GM12878 (cell line): ENCODE measurements at regions not wholly inside any gene's neighbourhood (a gene's known extent, or its start where the extent isn't known, plus 50 kb on each side); places are given as distances from the start of the nearest gene placed in this dataset.

ENCODE experiments used
- ATAC-seq: fragments of 200-7000 bp; cut with Tn5 transposase; 3 replicates; pipeline ENCODE4 v1.9.1; 2020; ENCODE audit warnings: mild to moderate bottlenecking, moderate library complexity
- BruUV-seq: library from RNA; stranded (reverse); fragments of 400-500 nt; replicated peaks from 2 replicates; lab custom pipeline; 2021; lab: Mats Ljungman, UMichigan
- CTCF ChIA-PET: fragments of 300-600 bp; sonication (Branson Sonifier 250); formaldehyde crosslinking; extraction: SDS; loops from one replicate; lab custom pipeline; 2021; ENCODE audit warnings: inconsistent platforms; lab: Yijun Ruan, JAX
- POLR2A ChIA-PET: fragments of 350-600 bp; formaldehyde crosslinking; extraction: SDS; loops from one replicate; lab custom pipeline; 2021; ENCODE audit warnings: inconsistent platforms; lab: Charles Lee
- RAD21 ChIA-PET: fragments of 300-600 bp; sonication (Branson Sonifier 250); formaldehyde crosslinking; loops from one replicate; lab custom pipeline; 2023; ENCODE audit warnings: antibody characterized with exemption; ENCODE audit not compliant: unreplicated experiment; lab: Charles Lee
- SMC1A ChIA-PET: fragments of 300-600 bp; sonication (Branson Sonifier 250); formaldehyde crosslinking; loops from one replicate; lab custom pipeline; 2023; ENCODE audit not compliant: unreplicated experiment, uncharacterized antibody; lab: Charles Lee
- DNase-seq: peaks from one replicate; pipeline ENCODE4 v3.0.0-alpha.2; 2011; ENCODE audit warnings: low read depth, low spot score
- FAIRE-seq: peaks from 3 replicates; lab custom pipeline; 2011; peaks lifted over from hg19 to GRCh38; lab: Jason Lieb, UNC
- H2AFZ ChIP-seq: 2 replicates; pipeline ENCODE4 v1.6.0; 2011; ENCODE audit warnings: low read depth, low read length, control low read depth; ENCODE audit not compliant: control insufficient read depth
- H3K27ac ChIP-seq: 2 replicates; pipeline ENCODE4 v1.5.1; 2011; ENCODE audit warnings: control low read depth; ENCODE audit not compliant: control insufficient read depth, insufficient read depth
- H3K27me3 ChIP-seq, 2 experiments: replicated peaks in 1 of 2; 2 replicates each; pipeline versions ENCODE4 v1.6.0 to v1.6.1; 2011; ENCODE audit warnings: low read length in 1 of 2; ENCODE audit not compliant: control insufficient read depth in 2 of 2, insufficient read depth in 2 of 2
- H3K36me3 ChIP-seq, 2 experiments: 2 replicates each; pipeline ENCODE4 v1.5.1; 2011; ENCODE audit warnings: low read length in 1 of 2; ENCODE audit not compliant: control insufficient read depth in 2 of 2, insufficient read depth in 2 of 2
- H3K4me1 ChIP-seq: 2 replicates; pipeline ENCODE4 v1.6.1; 2011; ENCODE audit warnings: mild to moderate bottlenecking, low read length, moderate library complexity, mixed read lengths; ENCODE audit not compliant: control insufficient read depth, insufficient read depth
- H3K4me2 ChIP-seq: 2 replicates; pipeline ENCODE4 v1.6.0; 2011; ENCODE audit warnings: control low read depth; ENCODE audit not compliant: control insufficient read depth, insufficient read depth
- H3K4me3 ChIP-seq: fragments of 200-600 bp; sonication (generic); 2 replicates; pipeline ENCODE4 v1.5.1; 2016
- H3K79me2 ChIP-seq: 2 replicates; pipeline ENCODE4 v1.6.0; 2011; ENCODE audit warnings: low read length; ENCODE audit not compliant: control insufficient read depth, insufficient read depth
- H3K9ac ChIP-seq: 2 replicates; pipeline ENCODE4 v1.8.0; 2011; ENCODE audit warnings: low read length, control low read depth, mixed read lengths; ENCODE audit not compliant: control insufficient read depth, insufficient read depth
- H3K9me3 ChIP-seq: replicated peaks from 3 replicates; pipeline ENCODE4 v1.5.1; 2011; ENCODE audit warnings: mild to moderate bottlenecking, low read length; ENCODE audit not compliant: control insufficient read depth, insufficient read depth
- H4K20me1 ChIP-seq: 2 replicates; pipeline ENCODE4 v1.6.0; 2011; ENCODE audit not compliant: control insufficient read depth, insufficient read depth
- CHD2 ChIP-seq: IDR thresholded peaks from 2 replicates; pipeline ENCODE4 v1.6.1; 2011; ENCODE audit warnings: low read depth, low read length, improper control_type of control experiment, borderline replicate concordance
- HDAC2 ChIP-seq: fragments of 200-600 bp; sonication (generic); IDR thresholded peaks from 2 replicates; pipeline ENCODE4 v1.6.1; 2017
- LARP7 ChIP-seq: fragments of 450-650 bp; IDR thresholded peaks from 2 replicates; pipeline ENCODE4 v1.6.1; 2017; ENCODE audit warnings: mild to moderate bottlenecking
- WGBS: methylation state at CpG from one replicate; pipeline ENCODE4 v1.1.6; 2016; ENCODE audit warnings: low lambda C conversion rate; ENCODE audit not compliant: insufficient replicate concordance, insufficient coverage; ENCODE audit errors: missing lambda C conversion rate; 5-methylcytosine and 5-hydroxymethylcytosine counted together
- in situ Hi-C: fragments of 300-500 bp; cut with MboI; formaldehyde crosslinking; loops from 9 replicates; pipeline ENCODE4 v1.14.3; 2018; ENCODE audit warnings: mixed read lengths
- intact Hi-C: fragments of 100-400 bp; cut with micrococcal nuclease; formaldehyde crosslinking; loops from one replicate; pipeline ENCODE4 v1.14.2; 2022; ENCODE audit not compliant: unreplicated experiment
- TF ChIP-seq, protein P1 (sequence below): IDR thresholded peaks from 2 replicates; pipeline ENCODE4 v1.6.1; 2012; ENCODE audit warnings: low read depth, low read length, improper control_type of control experiment
- TF ChIP-seq, protein P2 (sequence below): fragments of 150-350 bp; IDR thresholded peaks from 2 replicates; pipeline ENCODE4 v1.6.1; 2016; ENCODE audit warnings: low read depth, low read length
- TF ChIP-seq, protein P3 (sequence below): fragments of 450-650 bp; IDR thresholded peaks from 2 replicates; pipeline ENCODE4 v1.6.1; 2018; ENCODE audit warnings: borderline replicate concordance, mild to moderate bottlenecking; ENCODE audit not compliant: partially characterized antibody
- TF ChIP-seq, protein P4 (sequence below): fragments of 450-650 bp; formaldehyde crosslinking; IDR thresholded peaks from 2 replicates; pipeline ENCODE4 v1.4.0; 2020; ENCODE audit warnings: mild to moderate bottlenecking, moderate library complexity
- TF ChIP-seq, protein P5 (sequence below): IDR thresholded peaks from 2 replicates; pipeline ENCODE4 v1.6.1; 2012; ENCODE audit warnings: improper control_type of control experiment, low read depth, low read length; ENCODE audit not compliant: insufficient replicate concordance

DNA sequence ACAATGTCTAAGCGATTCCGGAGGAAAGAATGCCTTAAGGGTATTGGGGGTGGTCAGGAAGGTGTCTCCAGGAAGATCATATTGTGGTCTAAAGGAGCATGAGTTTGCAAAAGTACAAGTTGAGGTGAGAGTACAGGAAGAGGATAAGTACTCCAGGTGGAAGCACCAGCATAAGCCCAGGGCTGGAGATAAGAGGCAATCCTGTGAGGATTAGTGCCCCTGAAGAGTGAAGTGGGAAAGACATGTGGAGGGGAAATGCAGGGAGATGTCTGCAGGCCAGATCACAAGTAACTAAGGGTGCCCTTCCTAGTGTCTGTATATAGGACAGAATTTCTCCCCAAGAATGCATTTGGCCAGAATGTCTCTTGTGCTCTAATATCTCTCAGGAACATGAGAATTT is 188.3 kb upstream of the DPT start:
- FAIRE-seq (no peak), DNase-seq (no peak), ATAC-seq (no peak)
- Histone ChIP-seq H3K4me1 (peaks cover 5% of the 10 kb centered on the region), H4K20me1 (no peaks in the 10 kb centered on the region), H3K9ac (no peak overlapping the region), H3K27ac (no peak overlapping the region), H3K79me2 (no peaks in the 10 kb centered on the region), H3K4me2 (no peak overlapping the region), H3K4me3 (no peak overlapping the region), H3K36me3 (no peaks in the 10 kb centered on the region), H3K9me3 (no peaks in the 10 kb centered on the region), H3K27me3 (no peaks in the 10 kb centered on the region), H2AFZ (no peak overlapping the region)
- no TSS peak for BruUV-seq
- in situ Hi-C loops (no loop called here), intact Hi-C loops (no loop called here)
- CTCF ChIA-PET, result no interaction called here
- POLR2A ChIA-PET, result no interaction called here
- SMC1A ChIA-PET, result interaction anchor here (1.2 to 1.4 kb wide), 3 partner anchors 16 to 109 kb away, joined by 4 to 7 read pairs (median 5); no protein-coding TSS in a partner anchor
- WGBS, result 42% methylated on average over 2 of the region's 2 CpGs
- RAD21 ChIA-PET, result interaction anchor here (1.7 kb wide), 1 partner anchor 10 kb away, joined by 5 read pairs; no protein-coding TSS in a partner anchor
- TF ChIP-seq, protein P1, sequence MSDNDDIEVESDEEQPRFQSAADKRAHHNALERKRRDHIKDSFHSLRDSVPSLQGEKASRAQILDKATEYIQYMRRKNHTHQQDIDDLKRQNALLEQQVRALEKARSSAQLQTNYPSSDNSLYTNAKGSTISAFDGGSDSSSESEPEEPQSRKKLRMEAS, result no peak
- no peak for TF ChIP-seq HDAC2
- no peak for TF ChIP-seq CHD2
- TF ChIP-seq, protein P2, sequence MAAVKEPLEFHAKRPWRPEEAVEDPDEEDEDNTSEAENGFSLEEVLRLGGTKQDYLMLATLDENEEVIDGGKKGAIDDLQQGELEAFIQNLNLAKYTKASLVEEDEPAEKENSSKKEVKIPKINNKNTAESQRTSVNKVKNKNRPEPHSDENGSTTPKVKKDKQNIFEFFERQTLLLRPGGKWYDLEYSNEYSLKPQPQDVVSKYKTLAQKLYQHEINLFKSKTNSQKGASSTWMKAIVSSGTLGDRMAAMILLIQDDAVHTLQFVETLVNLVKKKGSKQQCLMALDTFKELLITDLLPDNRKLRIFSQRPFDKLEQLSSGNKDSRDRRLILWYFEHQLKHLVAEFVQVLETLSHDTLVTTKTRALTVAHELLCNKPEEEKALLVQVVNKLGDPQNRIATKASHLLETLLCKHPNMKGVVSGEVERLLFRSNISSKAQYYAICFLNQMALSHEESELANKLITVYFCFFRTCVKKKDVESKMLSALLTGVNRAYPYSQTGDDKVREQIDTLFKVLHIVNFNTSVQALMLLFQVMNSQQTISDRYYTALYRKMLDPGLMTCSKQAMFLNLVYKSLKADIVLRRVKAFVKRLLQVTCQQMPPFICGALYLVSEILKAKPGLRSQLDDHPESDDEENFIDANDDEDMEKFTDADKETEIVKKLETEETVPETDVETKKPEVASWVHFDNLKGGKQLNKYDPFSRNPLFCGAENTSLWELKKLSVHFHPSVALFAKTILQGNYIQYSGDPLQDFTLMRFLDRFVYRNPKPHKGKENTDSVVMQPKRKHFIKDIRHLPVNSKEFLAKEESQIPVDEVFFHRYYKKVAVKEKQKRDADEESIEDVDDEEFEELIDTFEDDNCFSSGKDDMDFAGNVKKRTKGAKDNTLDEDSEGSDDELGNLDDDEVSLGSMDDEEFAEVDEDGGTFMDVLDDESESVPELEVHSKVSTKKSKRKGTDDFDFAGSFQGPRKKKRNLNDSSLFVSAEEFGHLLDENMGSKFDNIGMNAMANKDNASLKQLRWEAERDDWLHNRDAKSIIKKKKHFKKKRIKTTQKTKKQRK, result no peak
- TF ChIP-seq, protein P3, sequence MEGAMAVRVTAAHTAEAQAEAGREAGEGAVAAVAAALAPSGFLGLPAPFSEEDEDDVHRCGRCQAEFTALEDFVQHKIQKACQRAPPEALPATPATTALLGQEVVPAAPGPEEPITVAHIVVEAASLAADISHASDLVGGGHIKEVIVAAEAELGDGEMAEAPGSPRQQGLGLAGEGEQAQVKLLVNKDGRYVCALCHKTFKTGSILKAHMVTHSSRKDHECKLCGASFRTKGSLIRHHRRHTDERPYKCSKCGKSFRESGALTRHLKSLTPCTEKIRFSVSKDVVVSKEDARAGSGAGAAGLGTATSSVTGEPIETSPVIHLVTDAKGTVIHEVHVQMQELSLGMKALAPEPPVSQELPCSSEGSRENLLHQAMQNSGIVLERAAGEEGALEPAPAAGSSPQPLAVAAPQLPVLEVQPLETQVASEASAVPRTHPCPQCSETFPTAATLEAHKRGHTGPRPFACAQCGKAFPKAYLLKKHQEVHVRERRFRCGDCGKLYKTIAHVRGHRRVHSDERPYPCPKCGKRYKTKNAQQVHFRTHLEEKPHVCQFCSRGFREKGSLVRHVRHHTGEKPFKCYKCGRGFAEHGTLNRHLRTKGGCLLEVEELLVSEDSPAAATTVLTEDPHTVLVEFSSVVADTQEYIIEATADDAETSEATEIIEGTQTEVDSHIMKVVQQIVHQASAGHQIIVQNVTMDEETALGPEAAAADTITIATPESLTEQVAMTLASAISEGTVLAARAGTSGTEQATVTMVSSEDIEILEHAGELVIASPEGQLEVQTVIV, result no peak
- TF ChIP-seq, protein P4, sequence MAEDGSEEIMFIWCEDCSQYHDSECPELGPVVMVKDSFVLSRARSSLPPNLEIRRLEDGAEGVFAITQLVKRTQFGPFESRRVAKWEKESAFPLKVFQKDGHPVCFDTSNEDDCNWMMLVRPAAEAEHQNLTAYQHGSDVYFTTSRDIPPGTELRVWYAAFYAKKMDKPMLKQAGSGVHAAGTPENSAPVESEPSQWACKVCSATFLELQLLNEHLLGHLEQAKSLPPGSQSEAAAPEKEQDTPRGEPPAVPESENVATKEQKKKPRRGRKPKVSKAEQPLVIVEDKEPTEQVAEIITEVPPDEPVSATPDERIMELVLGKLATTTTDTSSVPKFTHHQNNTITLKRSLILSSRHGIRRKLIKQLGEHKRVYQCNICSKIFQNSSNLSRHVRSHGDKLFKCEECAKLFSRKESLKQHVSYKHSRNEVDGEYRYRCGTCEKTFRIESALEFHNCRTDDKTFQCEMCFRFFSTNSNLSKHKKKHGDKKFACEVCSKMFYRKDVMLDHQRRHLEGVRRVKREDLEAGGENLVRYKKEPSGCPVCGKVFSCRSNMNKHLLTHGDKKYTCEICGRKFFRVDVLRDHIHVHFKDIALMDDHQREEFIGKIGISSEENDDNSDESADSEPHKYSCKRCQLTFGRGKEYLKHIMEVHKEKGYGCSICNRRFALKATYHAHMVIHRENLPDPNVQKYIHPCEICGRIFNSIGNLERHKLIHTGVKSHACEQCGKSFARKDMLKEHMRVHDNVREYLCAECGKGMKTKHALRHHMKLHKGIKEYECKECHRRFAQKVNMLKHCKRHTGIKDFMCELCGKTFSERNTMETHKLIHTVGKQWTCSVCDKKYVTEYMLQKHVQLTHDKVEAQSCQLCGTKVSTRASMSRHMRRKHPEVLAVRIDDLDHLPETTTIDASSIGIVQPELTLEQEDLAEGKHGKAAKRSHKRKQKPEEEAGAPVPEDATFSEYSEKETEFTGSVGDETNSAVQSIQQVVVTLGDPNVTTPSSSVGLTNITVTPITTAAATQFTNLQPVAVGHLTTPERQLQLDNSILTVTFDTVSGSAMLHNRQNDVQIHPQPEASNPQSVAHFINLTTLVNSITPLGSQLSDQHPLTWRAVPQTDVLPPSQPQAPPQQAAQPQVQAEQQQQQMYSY, result no peak
- TF ChIP-seq LARP7, result no peak
- TF ChIP-seq, protein P5, sequence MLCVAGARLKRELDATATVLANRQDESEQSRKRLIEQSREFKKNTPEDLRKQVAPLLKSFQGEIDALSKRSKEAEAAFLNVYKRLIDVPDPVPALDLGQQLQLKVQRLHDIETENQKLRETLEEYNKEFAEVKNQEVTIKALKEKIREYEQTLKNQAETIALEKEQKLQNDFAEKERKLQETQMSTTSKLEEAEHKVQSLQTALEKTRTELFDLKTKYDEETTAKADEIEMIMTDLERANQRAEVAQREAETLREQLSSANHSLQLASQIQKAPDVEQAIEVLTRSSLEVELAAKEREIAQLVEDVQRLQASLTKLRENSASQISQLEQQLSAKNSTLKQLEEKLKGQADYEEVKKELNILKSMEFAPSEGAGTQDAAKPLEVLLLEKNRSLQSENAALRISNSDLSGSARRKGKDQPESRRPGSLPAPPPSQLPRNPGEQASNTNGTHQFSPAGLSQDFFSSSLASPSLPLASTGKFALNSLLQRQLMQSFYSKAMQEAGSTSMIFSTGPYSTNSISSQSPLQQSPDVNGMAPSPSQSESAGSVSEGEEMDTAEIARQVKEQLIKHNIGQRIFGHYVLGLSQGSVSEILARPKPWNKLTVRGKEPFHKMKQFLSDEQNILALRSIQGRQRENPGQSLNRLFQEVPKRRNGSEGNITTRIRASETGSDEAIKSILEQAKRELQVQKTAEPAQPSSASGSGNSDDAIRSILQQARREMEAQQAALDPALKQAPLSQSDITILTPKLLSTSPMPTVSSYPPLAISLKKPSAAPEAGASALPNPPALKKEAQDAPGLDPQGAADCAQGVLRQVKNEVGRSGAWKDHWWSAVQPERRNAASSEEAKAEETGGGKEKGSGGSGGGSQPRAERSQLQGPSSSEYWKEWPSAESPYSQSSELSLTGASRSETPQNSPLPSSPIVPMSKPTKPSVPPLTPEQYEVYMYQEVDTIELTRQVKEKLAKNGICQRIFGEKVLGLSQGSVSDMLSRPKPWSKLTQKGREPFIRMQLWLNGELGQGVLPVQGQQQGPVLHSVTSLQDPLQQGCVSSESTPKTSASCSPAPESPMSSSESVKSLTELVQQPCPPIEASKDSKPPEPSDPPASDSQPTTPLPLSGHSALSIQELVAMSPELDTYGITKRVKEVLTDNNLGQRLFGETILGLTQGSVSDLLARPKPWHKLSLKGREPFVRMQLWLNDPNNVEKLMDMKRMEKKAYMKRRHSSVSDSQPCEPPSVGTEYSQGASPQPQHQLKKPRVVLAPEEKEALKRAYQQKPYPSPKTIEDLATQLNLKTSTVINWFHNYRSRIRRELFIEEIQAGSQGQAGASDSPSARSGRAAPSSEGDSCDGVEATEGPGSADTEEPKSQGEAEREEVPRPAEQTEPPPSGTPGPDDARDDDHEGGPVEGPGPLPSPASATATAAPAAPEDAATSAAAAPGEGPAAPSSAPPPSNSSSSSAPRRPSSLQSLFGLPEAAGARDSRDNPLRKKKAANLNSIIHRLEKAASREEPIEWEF, result no peak
